RPMI7951 (cell line): ENCODE measurements at regions not wholly inside any gene's neighbourhood (a gene's known extent, or its start where the extent isn't known, plus 50 kb on each side); places are given as distances from the start of the nearest gene placed in this dataset.
A peak's percentile ranks its signal among the peaks of the same experiment; 100 is the strongest.

Experiments
- DNase-seq: peaks from one replicate; pipeline ENCODE4 v3.0.0-alpha.2; 2012; ENCODE audit warnings: low read depth

GRCh38 chr11:27215471-27216269 lies 147.3 kb downstream of the CCDC34 start:
- no peak for DNase-seq

- no peak for DNase-seq
These were observed 148.3 kb downstream of the CCDC34 start for GRCh38 chr11:27214713-27215112.

GRCh38 chr11:27213232-27213660 lies 149.8 kb downstream of the CCDC34 start:
- peak; percentile 94 for DNase-seq

- no peak for DNase-seq
These were observed 150.7 kb downstream of the CCDC34 start for GRCh38 chr11:27212248-27212780.

- no peak for DNase-seq
These were observed 151.5 kb downstream of the CCDC34 start for GRCh38 chr11:27211370-27212127.

GRCh38 chr11:27210531-27210930 lies 152.5 kb downstream of the CCDC34 start:
- no peak for DNase-seq

- peak; percentile 97 for DNase-seq
These were observed 153.4 kb downstream of the CCDC34 start for GRCh38 chr11:27209562-27210005.

GRCh38 chr11:27208846-27209245 lies 154.2 kb downstream of the CCDC34 start:
- DNase-seq, result no peak

GRCh38 chr11:27207025-27207650 lies 155.9 kb downstream of the CCDC34 start:
- DNase-seq, result no peak

- no peak for DNase-seq
These were observed 157.0 kb downstream of the CCDC34 start for GRCh38 chr11:27205779-27206570.

- no peak for DNase-seq
These were observed 157.8 kb downstream of the CCDC34 start for GRCh38 chr11:27205250-27205649.

GRCh38 chr11:27204529-27204928 lies 158.5 kb downstream of the CCDC34 start:
- DNase-seq, result no peak

- DNase-seq, result no peak
These were observed 159.9 kb downstream of the CCDC34 start for GRCh38 chr11:27203077-27203647.

- peak; percentile 84 for DNase-seq
These were observed 161.1 kb downstream of the BBOX1 start for GRCh38 chr11:27201454-27202302.

GRCh38 chr11:27200779-27201453 lies 160.3 kb downstream of the BBOX1 start:
- no peak for DNase-seq

GRCh38 chr11:27196203-27196897 lies 155.7 kb downstream of the BBOX1 start:
- DNase-seq, result no peak

- DNase-seq, result no peak
These were observed 155.2 kb downstream of the BBOX1 start for GRCh38 chr11:27195837-27196202.

- no peak for DNase-seq
These were observed 154.4 kb downstream of the BBOX1 start for GRCh38 chr11:27194976-27195375.
